ENCODE measurements at regions not wholly inside any gene's neighbourhood (a gene's known extent, or its start where the extent isn't known, plus 50 kb on each side); places are given as distances from the start of the nearest gene placed in this dataset.

GRCh38 chr12:63045020-63045860, 105.8 kb downstream of the AVPR1A start:
- no peak for TF ChIP-seq BACH2 (CRISPR knock-in tag; IDR thresholded peaks at IDR 0.05; ENCODE audit: borderline replicate concordance)
- TF ChIP-seq RARB (CRISPR knock-in tag; IDR thresholded peaks at IDR 0.05), result no peak
- ATAC-seq, result peak; percentile 47; the same call in 2 of the 3 replicates

DNA sequence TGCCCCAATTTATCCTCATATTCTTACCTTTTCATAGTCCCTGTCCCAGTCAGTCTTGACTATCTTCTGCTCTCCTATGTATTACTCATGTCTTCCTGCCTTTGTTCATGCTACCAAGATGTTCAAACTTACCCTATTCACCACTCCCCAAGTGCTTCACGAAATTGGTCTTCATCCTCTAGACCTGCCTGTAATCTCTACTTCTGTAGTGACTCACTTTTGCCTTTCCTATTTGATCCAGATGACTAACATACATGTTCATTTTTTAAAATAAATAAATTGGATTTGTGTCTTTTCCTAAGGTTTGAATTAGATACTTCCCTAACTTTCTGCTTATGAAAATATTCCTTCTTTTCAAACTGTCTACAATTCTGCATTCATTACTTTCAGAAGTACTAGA, 107.7 kb upstream of the PPM1H start:
- TF ChIP-seq, protein P1, sequence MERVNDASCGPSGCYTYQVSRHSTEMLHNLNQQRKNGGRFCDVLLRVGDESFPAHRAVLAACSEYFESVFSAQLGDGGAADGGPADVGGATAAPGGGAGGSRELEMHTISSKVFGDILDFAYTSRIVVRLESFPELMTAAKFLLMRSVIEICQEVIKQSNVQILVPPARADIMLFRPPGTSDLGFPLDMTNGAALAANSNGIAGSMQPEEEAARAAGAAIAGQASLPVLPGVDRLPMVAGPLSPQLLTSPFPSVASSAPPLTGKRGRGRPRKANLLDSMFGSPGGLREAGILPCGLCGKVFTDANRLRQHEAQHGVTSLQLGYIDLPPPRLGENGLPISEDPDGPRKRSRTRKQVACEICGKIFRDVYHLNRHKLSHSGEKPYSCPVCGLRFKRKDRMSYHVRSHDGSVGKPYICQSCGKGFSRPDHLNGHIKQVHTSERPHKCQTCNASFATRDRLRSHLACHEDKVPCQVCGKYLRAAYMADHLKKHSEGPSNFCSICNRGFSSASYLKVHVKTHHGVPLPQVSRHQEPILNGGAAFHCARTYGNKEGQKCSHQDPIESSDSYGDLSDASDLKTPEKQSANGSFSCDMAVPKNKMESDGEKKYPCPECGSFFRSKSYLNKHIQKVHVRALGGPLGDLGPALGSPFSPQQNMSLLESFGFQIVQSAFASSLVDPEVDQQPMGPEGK (CRISPR knock-in tag; IDR thresholded peaks at IDR 0.05; ENCODE audit: borderline replicate concordance), result no peak
- no peak for TF ChIP-seq TSHZ2 (CRISPR knock-in tag; IDR thresholded peaks at IDR 0.05)
- TF ChIP-seq ZNF70 (CRISPR knock-in tag; IDR thresholded peaks at IDR 0.05), result no peak
- no peak for TF ChIP-seq SNAI2 (CRISPR knock-in tag; IDR thresholded peaks at IDR 0.05)
- no peak for TF ChIP-seq PPARA (CRISPR knock-in tag; IDR thresholded peaks at IDR 0.05; ENCODE audit: borderline replicate concordance)
- TF ChIP-seq, protein P2, sequence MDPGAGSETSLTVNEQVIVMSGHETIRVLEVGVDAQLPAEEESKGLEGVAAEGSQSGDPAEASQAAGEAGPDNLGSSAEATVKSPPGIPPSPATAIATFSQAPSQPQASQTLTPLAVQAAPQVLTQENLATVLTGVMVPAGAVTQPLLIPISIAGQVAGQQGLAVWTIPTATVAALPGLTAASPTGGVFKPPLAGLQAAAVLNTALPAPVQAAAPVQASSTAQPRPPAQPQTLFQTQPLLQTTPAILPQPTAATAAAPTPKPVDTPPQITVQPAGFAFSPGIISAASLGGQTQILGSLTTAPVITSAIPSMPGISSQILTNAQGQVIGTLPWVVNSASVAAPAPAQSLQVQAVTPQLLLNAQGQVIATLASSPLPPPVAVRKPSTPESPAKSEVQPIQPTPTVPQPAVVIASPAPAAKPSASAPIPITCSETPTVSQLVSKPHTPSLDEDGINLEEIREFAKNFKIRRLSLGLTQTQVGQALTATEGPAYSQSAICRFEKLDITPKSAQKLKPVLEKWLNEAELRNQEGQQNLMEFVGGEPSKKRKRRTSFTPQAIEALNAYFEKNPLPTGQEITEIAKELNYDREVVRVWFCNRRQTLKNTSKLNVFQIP (CRISPR knock-in tag; IDR thresholded peaks at IDR 0.05; ENCODE audit: borderline replicate concordance, low read depth), result no peak
- TF ChIP-seq ARNTL (CRISPR knock-in tag; IDR thresholded peaks at IDR 0.05; ENCODE audit: borderline replicate concordance, low read depth), result no peak
- TF ChIP-seq ZC3H10 (CRISPR knock-in tag; IDR thresholded peaks at IDR 0.05), result no peak
- TF ChIP-seq OSR1 (CRISPR knock-in tag; IDR thresholded peaks at IDR 0.05), result no peak
- TF ChIP-seq ESRRG (CRISPR knock-in tag; IDR thresholded peaks at IDR 0.05), result no peak
- no peak for TF ChIP-seq BACH2 (CRISPR knock-in tag; IDR thresholded peaks at IDR 0.05; ENCODE audit: borderline replicate concordance)
- TF ChIP-seq RARB (CRISPR knock-in tag; IDR thresholded peaks at IDR 0.05), result no peak
- TF ChIP-seq CSDC2 (CRISPR knock-in tag; IDR thresholded peaks at IDR 0.05), result no peak
- TF ChIP-seq ZNF565 (CRISPR knock-in tag; conservative IDR thresholded peaks at IDR 0.05; ENCODE audit: low read depth), result no peak
- no peak for TF ChIP-seq ZFP3 (CRISPR knock-in tag; IDR thresholded peaks at IDR 0.05)
- no peak for TF ChIP-seq CSRNP3 (CRISPR knock-in tag; IDR thresholded peaks at IDR 0.05)
- TF ChIP-seq TCF4 (CRISPR knock-in tag; IDR thresholded peaks at IDR 0.05; ENCODE audit: borderline replicate concordance), result no peak
- TF ChIP-seq ZFP30 (CRISPR knock-in tag; IDR thresholded peaks at IDR 0.05), result no peak
- no peak for TF ChIP-seq TOX (CRISPR knock-in tag; IDR thresholded peaks at IDR 0.05; ENCODE audit: borderline replicate concordance)
- no peak for TF ChIP-seq GLIS3 (CRISPR knock-in tag; IDR thresholded peaks at IDR 0.05)
- ATAC-seq, result no peak

- no peak for ATAC-seq
- TF ChIP-seq OSR1 (CRISPR knock-in tag; IDR thresholded peaks at IDR 0.05), result no peak
- TF ChIP-seq ZFP30 (CRISPR knock-in tag; IDR thresholded peaks at IDR 0.05), result no peak
- TF ChIP-seq ZC3H10 (CRISPR knock-in tag; IDR thresholded peaks at IDR 0.05), result no peak
- no peak for TF ChIP-seq ZNF70 (CRISPR knock-in tag; IDR thresholded peaks at IDR 0.05)
- TF ChIP-seq ZNF565 (CRISPR knock-in tag; conservative IDR thresholded peaks at IDR 0.05; ENCODE audit: low read depth), result no peak
- TF ChIP-seq, protein P3, sequence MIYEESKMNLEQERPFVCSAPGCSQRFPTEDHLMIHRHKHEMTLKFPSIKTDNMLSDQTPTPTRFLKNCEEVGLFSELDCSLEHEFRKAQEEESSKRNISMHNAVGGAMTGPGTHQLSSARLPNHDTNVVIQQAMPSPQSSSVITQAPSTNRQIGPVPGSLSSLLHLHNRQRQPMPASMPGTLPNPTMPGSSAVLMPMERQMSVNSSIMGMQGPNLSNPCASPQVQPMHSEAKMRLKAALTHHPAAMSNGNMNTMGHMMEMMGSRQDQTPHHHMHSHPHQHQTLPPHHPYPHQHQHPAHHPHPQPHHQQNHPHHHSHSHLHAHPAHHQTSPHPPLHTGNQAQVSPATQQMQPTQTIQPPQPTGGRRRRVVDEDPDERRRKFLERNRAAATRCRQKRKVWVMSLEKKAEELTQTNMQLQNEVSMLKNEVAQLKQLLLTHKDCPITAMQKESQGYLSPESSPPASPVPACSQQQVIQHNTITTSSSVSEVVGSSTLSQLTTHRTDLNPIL (CRISPR knock-in tag; IDR thresholded peaks at IDR 0.05; ENCODE audit: low read depth), result no peak
- no peak for TF ChIP-seq CSRNP3 (CRISPR knock-in tag; IDR thresholded peaks at IDR 0.05)
- TF ChIP-seq ESRRG (CRISPR knock-in tag; IDR thresholded peaks at IDR 0.05), result no peak
- no peak for TF ChIP-seq TOX (CRISPR knock-in tag; IDR thresholded peaks at IDR 0.05; ENCODE audit: borderline replicate concordance)
- no peak for TF ChIP-seq ZNF8 (CRISPR knock-in tag; IDR thresholded peaks at IDR 0.05)
- TF ChIP-seq, protein P1 (CRISPR knock-in tag; IDR thresholded peaks at IDR 0.05; ENCODE audit: borderline replicate concordance), result no peak
- TF ChIP-seq GLIS3 (CRISPR knock-in tag; IDR thresholded peaks at IDR 0.05), result no peak
- no peak for TF ChIP-seq PPARA (CRISPR knock-in tag; IDR thresholded peaks at IDR 0.05; ENCODE audit: borderline replicate concordance)
- no peak for TF ChIP-seq ZFP3 (CRISPR knock-in tag; IDR thresholded peaks at IDR 0.05)
- no peak for TF ChIP-seq ISL1 (CRISPR knock-in tag; IDR thresholded peaks at IDR 0.05)
- no peak for TF ChIP-seq SNAI2 (CRISPR knock-in tag; IDR thresholded peaks at IDR 0.05)
Measured at GRCh38 chr12:63041601-63042000, 106.7 kb upstream of the PPM1H start.

Measured in SK-N-SH treated with all-trans-retinoic acid at 6 μM for 48 hours (cell line).